MV-4-11 (cell line): ENCODE measurements at regions not wholly inside any gene's neighbourhood (a gene's known extent, or its start where the extent isn't known, plus 50 kb on each side); places are given as distances from the start of the nearest gene placed in this dataset.
"Not testable (repeated sequence)": the region's sequence is repeated elsewhere in the genome, so short reads cannot be mapped to it uniquely, and the experiment has no call there.

ENCODE experiments used
- DNase-seq: peaks from one replicate; lab custom pipeline; 2025; lab: John Stamatoyannopoulos, UW

DNA sequence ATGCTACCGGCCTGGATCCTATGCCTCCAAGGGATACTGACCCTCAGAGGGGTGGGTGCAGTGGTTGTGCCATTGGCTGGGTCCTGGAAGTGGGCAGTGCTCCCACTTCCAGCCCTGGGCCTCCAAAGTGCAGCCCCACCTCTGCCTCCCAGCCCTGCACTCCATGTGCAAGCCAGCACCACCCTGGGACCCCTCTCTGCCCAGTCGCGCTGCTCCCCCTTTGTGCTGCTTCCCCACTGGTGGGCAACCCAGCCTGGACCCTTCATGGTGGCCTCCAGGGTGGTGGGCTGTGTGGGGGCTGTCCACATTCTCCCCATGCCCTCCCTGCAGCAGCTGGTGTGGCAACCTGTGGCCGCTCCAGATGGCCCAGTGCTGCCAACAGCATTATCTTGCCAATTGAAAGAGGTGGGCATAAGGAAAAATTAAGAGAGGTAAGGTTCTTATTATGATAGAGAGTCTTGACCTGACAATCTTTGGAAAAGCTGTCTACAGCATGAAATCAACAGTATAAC, 309.7 kb downstream of the GUCY2F start:
- no peak for DNase-seq

DNA sequence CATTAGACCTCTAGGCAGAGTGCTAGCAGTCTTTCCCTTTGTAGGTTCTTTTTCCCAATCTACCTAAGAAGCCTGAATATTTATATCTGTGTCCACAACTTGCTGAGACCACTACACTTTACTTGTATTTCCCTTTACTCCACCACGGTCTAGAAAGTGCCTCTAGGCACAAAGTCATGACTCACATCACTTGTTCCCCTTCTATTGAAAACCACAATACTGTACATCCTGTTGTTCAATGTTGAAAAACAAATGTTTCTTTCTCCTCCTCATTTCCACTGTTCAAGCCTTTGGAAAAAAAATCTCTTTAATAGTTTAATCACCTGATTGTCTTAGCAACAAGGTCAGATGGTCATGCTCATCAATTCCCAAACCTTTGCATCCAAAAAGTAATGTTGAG, 326.7 kb downstream of the GUCY2F start:
- peak; percentile 64 for DNase-seq

DNA sequence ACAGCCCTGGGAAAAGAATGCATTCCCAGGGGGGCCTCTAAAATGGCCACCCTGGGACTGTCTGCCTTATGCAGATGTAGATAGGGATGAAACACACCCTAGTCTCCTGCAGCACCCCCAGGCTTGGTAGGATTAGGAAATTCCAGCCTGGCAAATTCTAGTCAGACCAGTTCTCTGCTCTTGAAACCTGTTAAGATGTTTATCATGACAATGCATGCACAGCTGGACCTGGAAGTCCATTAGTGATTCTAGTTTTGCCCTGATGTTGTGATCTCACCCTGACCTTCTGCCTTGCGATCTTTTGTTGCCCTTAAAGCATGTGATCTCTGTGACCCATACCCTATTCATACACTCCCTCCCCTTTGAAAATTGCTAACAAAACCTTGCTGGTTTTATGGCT, 337.7 kb downstream of the GUCY2F start:
- not testable (repeated sequence) for DNase-seq

DNA sequence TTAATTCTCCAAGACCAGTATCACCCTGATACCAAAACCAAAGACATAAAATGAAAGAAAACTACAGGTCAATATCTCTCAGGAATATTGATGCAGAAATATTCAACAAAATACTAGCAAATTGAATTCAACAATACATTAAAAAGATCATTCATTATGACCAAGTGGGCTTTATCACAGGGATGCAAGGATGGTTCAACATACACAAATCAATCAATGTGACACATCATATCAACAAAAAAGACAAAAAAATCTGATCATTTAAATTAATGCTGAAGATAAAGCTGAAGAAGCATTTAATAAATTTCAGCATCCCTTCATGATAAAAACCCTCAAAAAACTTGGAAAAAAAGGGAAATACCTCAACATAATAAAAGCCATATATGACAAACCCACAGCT, 341.4 kb downstream of the GUCY2F start:
- no peak for DNase-seq

DNA sequence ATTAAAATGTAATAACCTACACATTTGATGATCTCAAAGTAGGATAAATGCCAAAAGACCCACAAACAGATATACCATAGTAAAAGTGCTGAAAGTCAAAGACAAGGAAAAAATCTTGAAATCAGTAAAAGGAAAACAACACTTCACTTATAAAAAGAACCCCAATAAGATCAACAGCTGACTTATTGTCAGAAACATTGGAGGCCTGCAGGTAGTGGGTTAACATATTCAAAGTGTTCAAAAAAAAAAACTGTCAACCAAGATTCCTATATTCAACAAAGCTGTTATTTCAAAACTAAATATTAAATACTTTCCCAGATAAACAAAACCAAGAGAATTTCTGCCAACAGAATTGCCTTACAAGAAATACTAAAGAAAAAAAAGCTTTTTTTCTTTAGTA, 347.1 kb downstream of the GUCY2F start:
- no peak for DNase-seq

DNA sequence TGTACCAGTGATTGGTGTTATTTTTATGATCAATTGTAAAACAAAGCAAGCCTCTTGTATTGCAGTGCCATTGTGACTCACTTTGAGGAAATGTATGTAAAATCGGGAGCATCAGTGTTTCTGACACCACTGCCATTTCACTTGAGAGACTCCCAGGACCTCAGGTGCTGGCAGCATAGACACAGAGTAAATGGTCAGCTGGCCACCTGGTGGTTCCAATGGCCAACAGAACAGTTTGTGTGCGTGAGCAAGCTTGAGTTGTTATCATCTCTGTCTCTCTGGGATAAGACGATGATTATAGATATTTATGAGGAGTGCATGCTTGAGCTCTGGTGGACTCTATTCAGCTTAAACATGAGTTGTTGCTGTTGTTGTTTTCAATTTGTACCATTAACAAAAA, 356.6 kb downstream of the GUCY2F start:
- DNase-seq: no peak

DNA sequence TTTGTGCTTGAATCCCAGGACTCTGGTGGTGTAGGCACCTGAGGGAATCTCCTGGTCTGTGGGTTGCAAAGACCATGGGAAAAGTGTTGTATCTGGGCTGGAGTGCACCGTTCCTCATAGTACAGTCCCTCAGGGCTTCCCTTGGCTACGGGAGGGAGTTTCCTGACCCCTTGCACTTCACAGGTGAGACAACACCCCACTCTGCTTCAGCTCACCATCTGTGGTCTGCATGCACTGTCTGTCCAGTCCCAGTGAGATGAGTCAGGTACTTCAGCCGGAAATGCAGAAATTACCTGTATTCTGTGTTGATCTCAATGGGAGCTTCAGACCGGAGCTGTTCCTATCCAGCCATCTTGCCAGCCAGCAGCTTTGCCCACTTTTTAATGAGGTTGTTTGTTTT, 353.0 kb upstream of the IRS4 start:
- DNase-seq: no peak

DNA sequence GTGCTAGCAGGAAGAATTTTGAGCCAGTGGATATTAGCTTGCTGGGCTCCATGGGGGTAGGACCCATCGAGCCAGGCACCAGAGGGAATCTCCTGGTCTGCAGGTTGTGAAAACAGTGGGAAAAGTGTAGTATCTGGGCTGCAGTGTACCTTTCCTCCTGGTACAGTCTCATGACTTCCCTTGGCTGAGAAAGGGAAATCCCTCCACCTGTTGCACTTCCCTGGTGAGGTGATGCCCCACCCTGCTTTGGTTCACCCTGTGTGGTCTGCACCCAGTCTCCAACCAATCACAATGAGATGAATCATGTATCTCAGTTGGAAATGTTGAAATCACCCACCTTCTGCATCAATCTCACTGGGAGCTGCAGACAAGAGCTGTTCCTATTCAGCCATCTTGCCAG, 341.4 kb upstream of the IRS4 start:
- no peak for DNase-seq

DNA sequence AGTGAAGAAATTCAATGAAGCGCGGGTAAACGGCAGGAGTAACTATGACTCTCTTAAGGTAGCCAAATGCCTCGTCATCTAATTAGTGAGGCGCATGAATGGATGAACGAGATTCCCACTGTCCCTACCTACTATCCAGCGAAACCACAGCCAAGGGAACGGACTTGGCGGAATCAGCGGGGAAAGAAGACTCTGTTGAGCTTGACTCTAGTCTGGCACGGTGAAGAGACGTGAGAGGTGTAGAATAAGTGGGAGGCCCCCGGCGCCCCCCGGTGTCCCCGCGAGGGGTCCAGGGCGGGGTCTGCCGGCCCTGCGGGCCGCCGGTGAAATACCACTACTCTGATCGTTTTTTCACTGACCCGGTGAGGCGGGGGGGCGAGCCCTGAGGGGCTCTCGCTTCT, 317.8 kb upstream of the IRS4 start:
- DNase-seq: not testable (repeated sequence)

DNA sequence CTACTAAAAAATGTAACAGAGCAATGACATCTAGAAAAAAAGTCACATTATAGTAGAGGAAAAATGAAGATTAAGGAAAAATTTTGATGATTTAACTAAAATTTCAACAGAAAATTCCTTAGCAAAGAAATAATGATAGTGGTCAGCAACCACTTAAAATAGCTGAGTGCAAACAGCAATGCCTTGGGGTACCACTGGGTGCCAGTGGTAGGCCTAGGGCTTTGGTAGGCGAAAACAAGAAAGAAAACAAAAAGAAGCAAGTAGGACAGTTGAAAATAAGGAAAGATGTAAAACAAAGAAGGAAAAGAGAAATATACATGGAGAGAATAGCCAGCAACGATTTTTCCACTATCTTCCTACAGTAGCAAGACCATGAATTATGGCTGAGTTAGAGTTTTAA, 313.5 kb upstream of the IRS4 start:
- no peak for DNase-seq

DNA sequence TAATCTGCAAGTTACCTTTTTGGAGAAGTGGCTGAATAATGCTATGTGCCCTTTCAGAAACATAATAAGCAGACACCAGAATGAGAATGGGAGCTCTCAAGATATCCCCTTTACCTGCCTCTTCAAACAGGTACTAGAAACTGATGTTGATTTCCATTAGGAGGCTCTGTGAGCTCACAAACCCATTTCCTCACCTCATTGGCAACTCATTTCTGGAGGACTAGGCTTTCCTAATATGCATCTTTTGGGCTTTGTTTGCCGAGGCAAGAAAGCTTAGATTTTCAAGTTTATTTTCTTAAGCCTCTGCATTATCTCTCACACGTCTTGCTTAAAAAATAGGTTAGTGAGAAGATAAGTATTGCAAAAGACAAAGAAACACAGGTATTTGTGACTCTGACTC, 313.1 kb upstream of the IRS4 start:
- no peak for DNase-seq

DNA sequence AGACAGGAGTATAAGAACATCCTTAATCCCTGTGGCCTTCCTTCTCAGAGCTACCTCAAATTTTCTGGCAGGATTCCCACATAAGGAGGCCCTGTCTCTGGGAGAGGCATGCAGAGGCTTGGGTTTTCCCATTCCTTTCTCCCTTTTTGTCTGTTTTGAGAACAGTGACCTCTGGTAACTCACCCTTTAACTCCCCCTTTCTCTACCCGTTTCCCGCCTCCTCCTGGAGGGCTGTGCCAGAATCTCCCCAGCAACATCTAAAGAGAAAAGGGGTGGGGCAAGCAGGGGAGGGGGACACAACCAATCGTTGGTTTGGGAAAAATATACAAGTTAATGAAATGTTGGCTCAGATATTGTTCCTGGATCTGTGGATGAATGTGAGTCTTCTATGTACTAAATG, 303.7 kb upstream of the IRS4 start:
- no peak for DNase-seq

DNA sequence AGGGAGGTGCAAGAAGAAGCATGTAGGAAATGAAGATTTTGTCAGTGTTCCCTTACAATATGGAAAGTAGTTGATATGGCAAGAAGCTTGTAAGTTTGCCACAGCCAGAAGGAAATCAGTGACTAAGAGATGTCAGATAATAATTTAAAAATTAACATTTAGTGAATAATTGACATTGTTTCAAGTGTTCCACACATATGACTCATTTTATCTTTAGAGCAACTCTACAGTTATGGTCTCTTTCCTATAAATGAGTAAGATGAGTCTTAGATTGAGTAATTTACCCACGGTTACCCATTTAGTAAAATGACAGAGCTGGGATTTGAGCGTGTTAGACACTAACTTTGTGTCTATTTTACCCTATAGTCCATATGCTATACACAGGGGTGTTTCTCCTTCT, 300.3 kb upstream of the IRS4 start:
- no peak for DNase-seq

DNA sequence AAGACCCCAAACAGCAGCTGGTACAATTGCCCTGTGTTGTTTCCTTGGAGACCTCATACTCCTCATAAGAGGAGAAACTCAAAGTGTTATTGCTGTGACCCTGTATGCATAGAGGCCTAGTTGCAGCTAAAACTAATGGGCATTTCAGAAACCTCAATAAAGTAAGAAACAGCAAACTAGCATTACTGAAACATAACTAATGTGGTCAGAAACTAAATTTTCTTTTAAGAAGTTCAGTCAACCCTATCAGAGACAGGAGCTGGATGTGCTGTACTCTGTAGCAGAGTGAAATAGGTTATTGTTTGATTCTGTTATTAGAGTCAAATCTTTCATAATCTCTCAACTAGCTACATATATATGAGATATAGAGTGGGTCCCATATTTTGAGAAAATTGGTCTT, 257.5 kb upstream of the IRS4 start:
- DNase-seq: no peak

DNA sequence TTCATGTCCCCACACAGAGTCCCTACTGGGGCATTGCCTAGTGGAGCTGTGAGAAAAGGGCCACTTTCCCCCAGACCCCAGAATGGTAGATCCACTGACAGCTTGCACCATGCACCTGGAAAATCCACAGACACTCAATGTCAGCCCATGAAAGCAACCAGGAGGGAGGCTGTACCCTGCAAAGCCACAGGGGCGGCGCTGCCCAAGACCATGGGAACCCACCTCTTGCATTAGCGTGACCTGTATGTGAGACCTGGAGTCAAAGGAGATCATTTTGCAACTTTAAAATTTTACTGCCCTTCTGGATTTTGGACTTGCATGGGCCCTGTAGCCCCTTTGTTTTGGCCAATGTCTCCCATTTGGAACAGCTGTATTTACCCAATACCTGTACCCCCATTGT, 236.5 kb upstream of the IRS4 start:
- DNase-seq: not testable (repeated sequence)

DNA sequence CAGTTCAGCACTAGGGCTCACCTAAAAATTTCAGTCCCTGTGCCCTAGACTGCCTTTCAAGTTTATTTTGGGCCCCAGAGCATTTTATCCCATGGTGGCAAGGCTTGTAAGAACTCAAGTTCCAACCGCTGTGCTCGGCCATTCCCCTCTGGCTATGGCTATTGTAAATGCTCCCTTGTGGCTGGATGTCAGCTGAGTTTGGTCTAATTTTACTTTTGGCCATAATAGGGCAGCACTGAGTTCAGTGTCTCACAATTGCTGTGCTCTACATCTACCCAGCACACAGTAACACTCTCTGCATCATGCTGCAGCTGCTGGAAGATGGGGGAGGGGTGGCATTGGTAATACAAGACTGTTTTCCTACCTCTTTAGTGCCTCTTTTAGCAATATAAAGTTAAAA, 210.8 kb upstream of the IRS4 start:
- no peak for DNase-seq

DNA sequence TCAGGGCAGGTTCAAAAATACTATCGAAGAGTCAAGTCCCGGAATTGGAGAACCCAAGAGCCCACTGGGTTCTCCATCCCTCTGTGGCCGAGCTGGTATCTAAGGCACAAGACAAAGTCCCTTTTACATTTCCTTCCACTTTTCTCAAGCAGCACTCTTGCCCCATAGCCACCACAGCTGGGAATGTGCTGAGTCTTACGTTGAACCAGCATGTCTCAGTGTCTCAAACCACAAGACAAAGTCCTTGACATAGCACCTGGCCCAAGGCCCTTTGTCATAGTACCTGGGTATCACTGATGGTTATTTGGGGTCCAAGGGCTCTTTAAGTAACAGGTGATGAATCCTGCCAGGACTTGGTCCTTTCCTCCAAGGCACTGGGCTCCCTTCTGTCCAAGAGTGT, 210.2 kb upstream of the IRS4 start:
- DNase-seq: no peak

DNA sequence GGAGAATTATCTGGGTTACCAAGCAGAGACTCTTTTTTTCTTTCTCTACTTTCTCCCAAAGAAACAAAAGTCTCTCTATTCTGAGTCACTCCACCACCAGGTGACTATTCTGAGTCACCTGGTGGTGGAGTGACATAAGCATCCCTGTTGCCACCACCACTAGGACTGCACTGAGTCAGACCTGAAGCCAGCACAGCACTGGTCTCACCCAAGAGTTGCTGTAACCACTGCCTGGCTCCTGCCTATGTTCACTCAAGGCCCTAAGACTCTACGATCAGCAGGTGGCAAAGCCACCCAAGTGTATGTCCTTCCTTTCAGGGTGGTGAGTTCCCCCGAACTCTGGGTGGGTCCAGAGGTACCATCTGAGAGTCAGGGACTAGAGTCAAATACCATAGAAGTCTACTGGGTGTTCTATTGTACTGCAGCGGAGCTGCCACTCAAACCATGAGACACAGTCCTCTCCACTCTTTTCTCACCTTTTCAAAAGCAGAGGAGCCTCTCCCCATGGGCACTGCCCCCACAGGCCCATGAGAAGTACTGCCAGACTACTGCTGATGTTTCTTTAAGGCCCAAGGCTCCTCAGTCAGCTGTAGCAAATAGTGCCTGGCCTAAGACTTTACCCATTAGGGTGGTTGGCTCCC, 209.6 kb upstream of the IRS4 start:
- no peak for DNase-seq

DNA sequence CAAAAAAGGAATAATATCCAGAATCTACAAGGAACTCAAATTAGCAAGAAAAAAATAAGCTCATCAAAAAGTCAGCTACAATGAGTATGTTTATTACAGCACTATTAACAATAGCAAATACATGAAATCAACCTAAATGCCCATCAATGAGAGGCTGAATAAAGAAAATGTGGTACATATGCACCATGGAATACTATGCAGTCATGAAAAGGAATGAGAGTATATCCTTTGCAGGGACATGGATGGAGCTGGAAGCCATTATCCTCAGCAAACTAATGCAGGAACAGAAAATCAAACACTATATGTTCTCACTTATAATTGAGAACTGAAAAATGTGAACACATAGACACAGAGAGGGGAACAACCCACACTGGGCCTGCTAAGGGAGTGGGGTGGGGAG, 178.4 kb upstream of the IRS4 start:
- no peak for DNase-seq

DNA sequence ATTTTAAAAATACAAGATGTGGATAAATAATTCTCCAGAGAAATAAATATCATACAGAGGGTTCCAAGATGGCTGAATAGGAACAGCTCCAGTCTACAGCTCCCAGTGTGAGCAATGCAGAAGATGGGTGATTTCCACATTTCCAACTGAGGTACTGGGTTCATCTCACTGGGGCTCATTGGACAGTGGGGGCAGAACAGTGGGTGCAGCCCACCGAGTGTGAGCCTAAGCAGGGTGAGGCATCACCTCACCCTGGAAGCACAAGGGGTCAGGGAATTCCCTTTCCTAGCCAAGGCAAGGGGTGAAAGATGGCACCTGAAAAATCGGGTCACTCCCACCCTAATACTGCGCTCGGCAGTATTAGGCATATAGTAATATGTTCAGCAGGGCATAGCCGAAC, 167.5 kb upstream of the IRS4 start:
- not testable (repeated sequence) for DNase-seq

DNA sequence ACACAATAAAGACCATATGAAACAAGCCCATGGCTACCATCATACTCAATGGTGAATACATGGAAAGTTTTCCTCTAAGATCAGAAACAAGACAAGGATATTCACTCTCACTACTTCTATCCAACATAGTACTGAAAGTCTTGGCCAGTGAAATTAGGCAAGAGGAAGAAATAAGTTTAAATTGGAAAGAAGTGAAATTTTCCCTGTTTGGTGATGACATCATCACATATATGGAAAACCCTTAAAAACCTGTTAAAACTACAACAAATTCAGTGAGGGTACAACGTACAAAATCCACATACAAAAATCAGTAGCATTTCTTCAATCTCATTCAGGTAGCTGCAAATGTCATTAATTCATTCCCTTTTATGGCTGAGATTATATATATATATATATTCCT, 164.0 kb upstream of the IRS4 start:
- DNase-seq: no peak

DNA sequence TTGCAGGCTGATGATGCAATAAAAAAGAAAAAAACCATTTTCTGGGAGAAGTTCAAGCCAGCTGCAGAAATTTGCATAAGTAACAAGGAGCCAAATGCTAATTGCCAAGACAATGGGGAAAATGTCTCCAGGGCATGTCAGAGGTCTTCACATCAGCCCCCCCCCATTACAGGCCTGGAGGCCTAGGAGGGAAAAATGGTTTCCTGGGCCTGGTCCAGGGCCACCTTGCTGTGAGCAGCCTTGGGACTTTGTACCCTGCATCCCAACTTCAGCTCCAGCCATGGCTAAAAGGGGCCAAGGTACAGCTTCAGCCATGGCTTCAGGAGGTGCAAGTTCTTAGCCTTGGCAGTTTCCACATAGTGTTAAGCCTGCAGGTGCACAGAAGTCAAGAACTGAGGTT, 160.0 kb upstream of the IRS4 start:
- DNase-seq: not testable (repeated sequence)

DNA sequence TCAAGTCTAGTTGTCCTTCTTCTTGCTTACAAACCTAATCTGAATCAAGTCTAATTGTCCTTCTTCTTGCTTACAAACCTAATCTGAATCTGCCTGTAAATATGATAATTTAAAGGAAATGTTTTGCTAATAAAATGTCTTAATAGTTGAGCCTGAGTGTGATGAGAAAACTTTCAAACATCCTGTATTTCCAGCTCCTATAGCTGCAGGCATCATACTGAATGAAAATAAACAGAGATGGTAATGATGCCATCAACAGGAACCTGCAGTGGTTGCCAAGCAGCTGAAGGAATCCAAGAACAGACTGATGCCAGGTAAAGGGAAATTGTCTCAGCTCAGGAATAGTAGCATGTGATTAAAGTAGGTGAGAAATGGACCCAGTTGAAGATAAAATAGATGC, 156.1 kb upstream of the IRS4 start:
- no peak for DNase-seq

DNA sequence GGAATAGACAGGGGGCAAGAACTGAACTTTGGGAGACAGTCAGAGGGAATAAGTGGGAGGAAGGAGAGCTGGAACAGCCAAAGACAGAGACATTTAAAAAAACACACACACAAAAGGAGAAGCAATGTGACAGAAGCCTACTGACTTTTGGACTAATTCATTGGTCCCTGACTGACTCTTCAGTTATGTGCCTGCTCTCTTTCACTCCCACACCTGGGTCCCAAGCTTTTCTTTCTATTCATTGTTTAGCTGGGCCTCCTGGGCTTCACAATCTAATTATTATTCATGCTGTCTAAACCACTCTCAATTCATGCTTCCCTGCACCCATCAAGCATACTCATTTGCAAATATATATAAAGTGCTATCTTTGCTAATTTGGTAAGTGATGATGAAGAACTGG, 139.2 kb upstream of the IRS4 start:
- DNase-seq: no peak

DNA sequence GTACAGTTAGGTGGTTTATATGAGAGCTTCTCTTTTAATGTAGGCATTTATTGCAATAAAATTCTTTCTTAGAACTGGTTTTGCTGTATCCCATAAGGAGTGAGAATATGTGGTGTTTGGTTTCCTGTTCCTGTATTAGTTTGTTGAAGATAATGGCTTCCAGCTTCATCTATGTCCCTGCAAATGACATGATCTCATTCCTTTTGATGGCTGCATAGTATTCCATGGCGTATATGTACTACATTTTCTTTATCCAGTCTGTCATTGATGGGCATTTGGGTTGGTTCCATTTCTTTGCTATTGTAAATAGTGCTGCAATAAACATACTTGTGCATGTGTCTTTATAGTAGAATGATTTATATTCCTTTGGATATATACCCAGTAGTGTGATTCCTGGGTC, 106.7 kb upstream of the IRS4 start:
- DNase-seq: not testable (repeated sequence)
